ENCODE measurements at regions not wholly inside any gene's neighbourhood (a gene's known extent, or its start where the extent isn't known, plus 50 kb on each side); places are given as distances from the start of the nearest gene placed in this dataset.

DNA sequence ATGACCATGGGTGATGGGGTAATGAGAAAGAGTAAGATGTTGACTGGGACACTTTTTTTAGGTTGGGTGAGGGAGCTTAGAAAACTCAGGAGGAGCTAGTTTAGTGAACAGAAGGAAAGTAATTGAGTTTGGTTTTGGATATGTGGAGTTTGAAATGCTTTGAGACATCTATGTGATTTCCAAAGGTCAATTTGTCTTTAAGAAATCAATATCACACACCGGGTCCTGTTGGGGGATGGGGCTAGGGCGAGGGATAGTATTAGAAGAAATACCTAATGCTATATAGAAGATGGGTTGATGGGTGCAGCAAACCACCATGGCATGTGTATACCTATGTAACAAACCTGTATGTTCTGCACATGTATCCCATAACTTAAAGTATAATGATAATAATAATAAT lies 118.4 kb downstream of the ASCL1 start:
- Mint-ChIP-seq H3K9me3 (peaks cover 7% of the 10 kb centered on the region), H3K27me3 (no peaks in the 10 kb centered on the region), H3K27ac (no peak overlapping the region), H3K4me1 (no peaks in the 10 kb centered on the region), H3K4me3 (no peak overlapping the region), H3K36me3 (ENCODE audit: low read depth) (no peaks in the 10 kb centered on the region)
- POLR2A ChIA-PET: no interaction called here
- no peak for TF ChIP-seq CTCF (IDR thresholded peaks at IDR 0.05)
- CTCF ChIA-PET: no interaction called here
- DNase-seq (no peak), ATAC-seq (ENCODE audit: low read depth) (no peak)
- intact Hi-C loops (cut with micrococcal nuclease): no loop called here

- intact Hi-C loops (cut with micrococcal nuclease): no loop called here
- DNase-seq (no peak), ATAC-seq (ENCODE audit: low read depth) (no peak)
- Mint-ChIP-seq H3K9me3 (peaks cover 11% of the 10 kb centered on the region), H3K4me3 (no peak overlapping the region), H3K36me3 (ENCODE audit: low read depth) (no peaks in the 10 kb centered on the region), H3K27me3 (no peaks in the 10 kb centered on the region), H3K27ac (no peak overlapping the region), H3K4me1 (no peaks in the 10 kb centered on the region)
- ChIA-PET POLR2A (no interaction called here), CTCF (no interaction called here)
- no peak for TF ChIP-seq CTCF (IDR thresholded peaks at IDR 0.05)
Observed at GRCh38 chr12:103077108-103077773, 119.8 kb downstream of the ASCL1 start.

DNA sequence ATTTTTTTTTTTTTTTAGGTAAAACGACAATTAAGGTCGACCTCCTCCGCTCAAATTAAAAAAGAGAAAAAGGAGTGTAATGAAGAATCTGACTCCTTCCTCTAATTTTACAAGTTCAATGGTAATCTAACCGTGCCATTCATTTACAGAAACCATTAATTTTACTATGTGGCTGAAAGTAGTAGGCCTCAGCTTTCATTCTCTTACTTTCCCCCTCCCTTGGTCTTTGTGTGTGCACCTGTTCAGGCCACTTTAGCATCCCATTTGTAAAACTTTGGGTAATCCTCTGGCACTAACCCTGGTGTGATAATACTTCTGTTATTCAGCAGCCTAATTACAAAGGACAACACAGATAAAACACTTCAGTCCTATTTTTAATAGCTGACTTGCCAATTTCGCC lies 128.1 kb downstream of the ASCL1 start:
- DNase-seq (no peak), ATAC-seq (ENCODE audit: low read depth) (no peak)
- Mint-ChIP-seq H3K9me3 (peaks cover 10% of the 10 kb centered on the region), H3K36me3 (ENCODE audit: low read depth) (no peaks in the 10 kb centered on the region), H3K27ac (no peak overlapping the region), H3K4me3 (no peak overlapping the region), H3K27me3 (no peaks in the 10 kb centered on the region), H3K4me1 (no peaks in the 10 kb centered on the region)
- CTCF ChIA-PET: no interaction called here
- intact Hi-C loops (cut with micrococcal nuclease): no loop called here
- POLR2A ChIA-PET: no interaction called here
- TF ChIP-seq CTCF (IDR thresholded peaks at IDR 0.05): no peak

DNA sequence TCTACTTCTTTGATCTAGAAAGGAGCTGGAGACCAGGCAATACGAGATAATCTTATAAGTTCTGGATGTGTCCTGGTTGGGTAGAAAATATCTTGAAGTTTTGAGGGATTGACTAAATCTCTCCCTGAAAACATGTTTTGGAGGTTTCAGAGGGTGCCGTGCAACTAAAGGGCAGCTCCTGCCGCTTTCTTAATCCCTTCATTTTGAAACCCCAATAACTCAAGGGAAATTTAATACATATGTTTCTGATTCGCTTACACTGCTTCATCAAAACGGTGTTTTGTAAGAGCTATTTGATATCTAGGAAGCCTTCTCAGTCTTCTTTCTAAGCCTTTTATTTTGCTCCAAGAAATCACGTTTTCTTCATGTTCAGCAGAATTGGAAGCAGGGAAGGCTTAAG lies 129.0 kb downstream of the ASCL1 start:
- CTCF ChIA-PET: no interaction called here
- H3K27me3 Mint-ChIP-seq: no peaks in the 10 kb centered on the region
- H3K4me1 Mint-ChIP-seq: no peaks in the 10 kb centered on the region
- no peak for TF ChIP-seq CTCF (IDR thresholded peaks at IDR 0.05)
- peaks cover 4% of the 10 kb centered on the region for H3K9me3 Mint-ChIP-seq
- intact Hi-C loops (cut with micrococcal nuclease): no loop called here
- POLR2A ChIA-PET: no interaction called here
- no peak overlapping the region for H3K27ac Mint-ChIP-seq
- H3K36me3 Mint-ChIP-seq (ENCODE audit: low read depth): no peaks in the 10 kb centered on the region
- H3K4me3 Mint-ChIP-seq: no peak overlapping the region
- DNase-seq (no peak), ATAC-seq (ENCODE audit: low read depth) (no peak)

DNA sequence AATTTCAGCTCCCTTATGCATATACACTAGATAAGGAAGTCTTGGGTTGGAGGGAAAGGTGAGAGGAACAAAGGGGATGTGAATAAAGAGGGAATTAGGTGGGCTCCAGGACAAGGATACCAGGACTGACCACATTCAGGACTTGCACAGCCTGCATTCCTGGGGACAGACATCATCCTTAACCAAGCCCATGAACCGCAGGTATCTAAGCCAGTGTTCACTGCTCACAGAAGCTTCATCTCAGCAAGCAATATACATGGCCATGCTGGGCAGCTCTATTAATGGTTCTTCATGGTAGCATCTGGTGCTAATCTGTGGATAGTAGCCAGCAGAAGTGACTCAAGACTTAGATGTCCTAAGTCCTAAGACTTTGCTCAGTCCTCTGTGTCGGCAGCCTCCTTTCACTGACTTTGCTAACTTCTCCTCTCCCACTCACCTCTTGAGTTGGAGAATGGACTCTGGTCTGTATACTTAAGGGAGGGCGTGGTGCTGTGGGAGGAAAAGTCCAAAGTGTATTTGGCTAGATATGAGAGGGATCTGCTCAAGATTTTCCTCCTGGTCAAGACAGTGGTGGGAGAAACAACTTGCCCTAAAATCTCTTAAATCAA lies 136.1 kb downstream of the ASCL1 start:
- no peak overlapping the region for H3K4me3 Mint-ChIP-seq
- CTCF ChIA-PET: no interaction called here
- intact Hi-C loops (cut with micrococcal nuclease): no loop called here

More for the DNA sequence above, 136.1 kb downstream of the ASCL1 start:
- DNase-seq: no peak
- TF ChIP-seq CTCF (IDR thresholded peaks at IDR 0.05): no peak
- no peak for ATAC-seq (ENCODE audit: low read depth)
- Mint-ChIP-seq H3K9me3 (no peaks in the 10 kb centered on the region), H3K36me3 (ENCODE audit: low read depth) (no peaks in the 10 kb centered on the region), H3K27me3 (peaks cover 10% of the 10 kb centered on the region), H3K4me1 (no peaks in the 10 kb centered on the region), H3K27ac (no peak overlapping the region)
- POLR2A ChIA-PET: no interaction called here

Measured in activated B cell treated with CpG ODN at 0.5 μM for 24 hours (primary cell).